OCI-LY3 (cell line): ENCODE measurements at regions not wholly inside any gene's neighbourhood (a gene's known extent, or its start where the extent isn't known, plus 50 kb on each side); places are given as distances from the start of the nearest gene placed in this dataset.

ENCODE experiments used
- H2AFZ ChIP-seq: fragments of 200-600, 300-600 bp; shearing (Covaris generic); 2 replicates; pipeline ENCODE4 v1.6.0; 2014; ENCODE audit warnings: antibody characterized with exemption, low read depth, low read length
- H3K27ac ChIP-seq: fragments of 200-600, 300-600 bp; sonication (generic); 2 replicates; pipeline ENCODE4 v1.5.1; 2014; ENCODE audit warnings: mild to moderate bottlenecking, low read length, moderate library complexity, mixed read lengths
- H3K27me3 ChIP-seq: fragments of 200-600, 300-600 bp; sonication (generic); 2 replicates; pipeline ENCODE4 v1.6.1; 2014; ENCODE audit warnings: low read depth, low read length, mixed read lengths
- H3K36me3 ChIP-seq: fragments of 200-600, 300-600 bp; sonication (generic); replicated peaks from 2 replicates; pipeline ENCODE3; 2014; ENCODE audit warnings: low read depth, low read length, mixed read lengths
- H3K4me1 ChIP-seq: fragments of 300-600, 200-600 bp; sonication (generic); 2 replicates; pipeline ENCODE4 v1.6.1; 2014; ENCODE audit warnings: low read length, mixed read lengths
- H3K4me2 ChIP-seq: fragments of 200-600, 300-600 bp; sonication (generic); 2 replicates; pipeline ENCODE4 v1.6.1; 2014; ENCODE audit warnings: low read length, mixed read lengths
- H3K4me3 ChIP-seq: fragments of 300-600, 200-600 bp; sonication (generic); 2 replicates; pipeline ENCODE4 v1.5.1; 2014; ENCODE audit warnings: antibody characterized with exemption, mild to moderate bottlenecking, low read length, moderate library complexity
- H3K79me2 ChIP-seq: fragments of 300-600, 200-600 bp; shearing (Covaris generic); 2 replicates; pipeline ENCODE4 v1.6.1; 2014; ENCODE audit warnings: mild to moderate bottlenecking, low read length, mixed read lengths
- H3K9ac ChIP-seq: fragments of 300-600, 200-600 bp; shearing (Covaris generic); 2 replicates; pipeline ENCODE4 v1.6.0; 2014; ENCODE audit warnings: mild to moderate bottlenecking, low read length, moderate library complexity
- H3K9me3 ChIP-seq: fragments of 200-600, 300-600 bp; shearing (Covaris generic); 2 replicates; pipeline ENCODE4 v1.6.1; 2014; ENCODE audit warnings: low read length, mixed read lengths; ENCODE audit not compliant: insufficient read depth
- H4K20me1 ChIP-seq: fragments of 200-600, 300-600 bp; sonication (generic); 2 replicates; pipeline ENCODE4 v1.6.1; 2016; ENCODE audit warnings: low read length, mixed read lengths; ENCODE audit not compliant: insufficient read depth
- CTCF ChIP-seq: fragments of 200-600, 300-600 bp; sonication (generic); IDR thresholded peaks from 2 replicates; pipeline ENCODE4 v1.5.1; 2014; ENCODE audit warnings: antibody characterized with exemption, low read length, low read depth
- EZH2phosphoT487 ChIP-seq: fragments of 200-600 bp; shearing (Covaris generic); IDR thresholded peaks from 2 replicates; pipeline ENCODE4 v1.6.1; 2018; ENCODE audit warnings: antibody characterized with exemption, mixed run types, low read depth

GRCh38 chr3:177514611-177515499, 317.6 kb upstream of the TBL1XR1 start:
- Histone ChIP-seq H3K9me3 (no peaks in the 10 kb centered on the region), H3K4me2 (no peak overlapping the region), H3K36me3 (no peaks in the 10 kb centered on the region), H3K4me1 (no peaks in the 10 kb centered on the region), H3K4me3 (no peak overlapping the region), H3K79me2 (no peaks in the 10 kb centered on the region), H2AFZ (no peak overlapping the region), H3K27ac (no peak overlapping the region), H3K9ac (no peak overlapping the region), H3K27me3 (no peaks in the 10 kb centered on the region), H4K20me1 (no peaks in the 10 kb centered on the region)
- no peak for TF ChIP-seq CTCF
- TF ChIP-seq EZH2phosphoT487, result no peak

- Histone ChIP-seq H3K27ac (no peak overlapping the region), H3K9ac (no peak overlapping the region), H2AFZ (no peak overlapping the region), H3K9me3 (no peaks in the 10 kb centered on the region), H4K20me1 (no peaks in the 10 kb centered on the region), H3K4me1 (no peaks in the 10 kb centered on the region), H3K36me3 (no peaks in the 10 kb centered on the region), H3K4me3 (no peak overlapping the region), H3K27me3 (no peaks in the 10 kb centered on the region), H3K4me2 (no peak overlapping the region), H3K79me2 (no peaks in the 10 kb centered on the region)
- TF ChIP-seq CTCF (no peak), EZH2phosphoT487 (no peak)
Measured at GRCh38 chr3:177515786-177516157, 318.5 kb upstream of the TBL1XR1 start.

- no peaks in the 10 kb centered on the region for H3K4me1 ChIP-seq
- H3K4me2 ChIP-seq, result no peak overlapping the region
- no peaks in the 10 kb centered on the region for H4K20me1 ChIP-seq
- H3K79me2 ChIP-seq, result no peaks in the 10 kb centered on the region
- no peaks in the 10 kb centered on the region for H3K27me3 ChIP-seq
- H3K9ac ChIP-seq, result no peak overlapping the region
- no peak overlapping the region for H3K4me3 ChIP-seq
- TF ChIP-seq CTCF (no peak), EZH2phosphoT487 (no peak)
- no peak overlapping the region for H3K27ac ChIP-seq
- no peak overlapping the region for H2AFZ ChIP-seq
- H3K9me3 ChIP-seq, result no peaks in the 10 kb centered on the region
- H3K36me3 ChIP-seq, result no peaks in the 10 kb centered on the region
Measured at GRCh38 chr3:177516158-177517011, 319.1 kb upstream of the TBL1XR1 start.

GRCh38 chr3:177517906-177518305, 320.6 kb upstream of the TBL1XR1 start:
- Histone ChIP-seq H2AFZ (no peak overlapping the region), H3K36me3 (no peaks in the 10 kb centered on the region), H3K9me3 (no peaks in the 10 kb centered on the region), H3K27ac (no peak overlapping the region), H3K4me3 (no peak overlapping the region), H3K27me3 (no peaks in the 10 kb centered on the region), H3K4me2 (no peak overlapping the region), H3K9ac (no peak overlapping the region), H3K79me2 (no peaks in the 10 kb centered on the region), H3K4me1 (no peaks in the 10 kb centered on the region), H4K20me1 (no peaks in the 10 kb centered on the region)
- TF ChIP-seq EZH2phosphoT487, result no peak
- no peak for TF ChIP-seq CTCF
